ENCODE measurements at regions not wholly inside any gene's neighbourhood (a gene's known extent, or its start where the extent isn't known, plus 50 kb on each side); places are given as distances from the start of the nearest gene placed in this dataset.

DNA sequence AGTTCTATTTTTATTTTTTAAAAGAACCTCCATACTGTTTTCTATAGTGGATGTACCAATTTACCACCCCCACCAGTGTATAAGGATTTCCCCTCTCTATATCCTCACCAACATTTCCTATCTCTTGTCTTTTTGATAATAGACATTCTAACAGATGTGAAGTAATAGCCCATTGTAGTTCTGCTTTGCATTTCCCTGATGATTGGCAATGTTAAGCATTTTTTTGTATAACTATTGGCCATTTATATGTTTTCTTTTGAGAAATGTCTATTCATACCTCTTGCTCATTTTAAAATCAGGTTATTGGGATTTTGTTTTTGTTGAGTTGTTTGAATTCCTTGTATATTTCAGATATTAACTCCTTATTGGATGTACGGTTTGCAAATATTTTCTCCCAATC is 251.1 kb upstream of the HTR2C start:
- no peak for DNase-seq (ENCODE audit: low spot score)

DNA sequence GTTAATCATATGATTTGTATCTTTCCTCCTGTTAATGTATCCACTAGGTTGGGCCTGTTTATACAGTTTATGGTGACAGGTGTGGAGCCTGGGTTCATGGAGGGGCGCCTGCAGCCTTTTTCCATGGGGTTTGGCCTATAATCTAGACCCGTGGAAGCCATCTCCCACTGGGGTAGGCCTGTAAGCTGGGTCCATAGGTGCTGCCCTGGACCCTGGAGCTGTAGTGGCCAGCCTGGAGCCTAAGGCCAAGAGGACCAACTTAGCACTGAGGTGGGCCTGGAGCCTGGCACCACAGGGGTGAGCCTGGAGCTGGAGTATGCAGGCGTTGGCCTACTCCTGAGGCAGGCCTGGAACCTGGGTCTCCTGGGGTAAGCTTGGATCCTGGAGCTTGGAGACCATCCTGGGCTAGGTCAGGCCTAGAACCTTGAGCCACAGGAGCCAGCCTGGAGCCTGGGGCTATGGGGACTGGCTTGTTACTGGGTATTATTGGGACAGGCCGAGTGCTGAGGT is 249.4 kb upstream of the HTR2C start:
- DNase-seq (ENCODE audit: low spot score): no peak

GRCh38 chrX:114338870-114339269 is 245.0 kb upstream of the HTR2C start:
- peak; percentile 2 for DNase-seq (ENCODE audit: low spot score)

DNA sequence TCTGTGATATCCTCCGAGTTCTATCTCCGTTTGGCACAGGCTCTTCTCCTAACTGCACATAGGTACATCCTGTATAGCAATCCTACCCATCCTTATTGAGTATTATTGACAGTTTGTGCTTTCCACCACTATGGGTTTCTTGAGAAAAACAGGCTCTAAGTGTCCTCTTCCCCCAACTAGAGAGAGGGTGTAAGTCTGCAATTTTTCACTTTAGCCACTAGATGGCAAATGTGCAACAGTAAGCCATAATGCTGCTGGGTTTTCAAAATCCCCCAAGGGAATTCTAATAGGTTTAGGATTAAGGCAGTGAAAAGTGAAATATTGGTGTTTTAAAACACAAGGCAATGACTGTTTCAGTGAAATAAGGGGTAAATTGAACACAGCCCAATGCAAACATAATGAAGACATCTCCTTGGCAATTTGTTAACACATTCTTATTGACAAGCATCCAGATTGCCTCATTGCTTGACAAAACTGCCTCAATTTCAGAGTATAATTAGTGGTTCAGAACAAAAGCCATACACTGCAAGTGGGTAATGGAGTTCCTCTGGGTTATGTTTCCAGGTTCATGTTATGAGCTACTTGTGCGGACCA is 239.0 kb upstream of the HTR2C start:
- no peak for DNase-seq (ENCODE audit: low spot score)

DNA sequence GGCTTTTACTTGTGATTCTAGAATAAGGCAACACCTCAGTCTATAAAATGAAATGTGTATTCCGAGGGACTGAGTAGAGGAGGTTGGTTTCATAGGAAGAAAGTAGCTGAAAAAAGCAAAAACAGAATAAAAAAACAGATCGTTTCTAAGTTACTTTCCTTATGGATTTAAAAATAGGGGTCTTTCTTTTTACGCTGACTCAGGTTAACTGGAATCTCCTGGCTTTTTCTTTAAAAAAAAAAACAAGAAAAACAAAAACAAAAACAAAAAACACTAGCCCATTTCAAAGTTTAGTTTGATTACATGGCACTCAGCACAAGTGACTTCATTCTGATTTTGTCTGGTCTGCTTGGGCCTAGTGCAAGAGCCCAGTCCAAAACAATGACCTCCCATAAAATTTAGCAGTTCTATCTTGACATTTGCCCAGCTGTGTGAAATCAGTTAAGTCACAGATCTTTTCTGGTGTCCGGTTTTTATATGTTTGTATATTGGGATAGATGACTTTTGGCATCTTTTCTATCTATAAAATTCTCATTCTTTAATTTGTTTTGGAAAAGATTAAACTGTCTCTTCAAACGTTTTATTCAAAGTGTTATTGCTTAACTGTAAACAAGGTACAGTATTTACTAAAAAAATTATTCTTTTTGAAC is 222.7 kb upstream of the HTR2C start:
- DNase-seq (ENCODE audit: low spot score): no peak

- DNase-seq (ENCODE audit: low spot score): no peak
Observed at GRCh38 chrX:114363346-114363745, 220.5 kb upstream of the HTR2C start.

DNA sequence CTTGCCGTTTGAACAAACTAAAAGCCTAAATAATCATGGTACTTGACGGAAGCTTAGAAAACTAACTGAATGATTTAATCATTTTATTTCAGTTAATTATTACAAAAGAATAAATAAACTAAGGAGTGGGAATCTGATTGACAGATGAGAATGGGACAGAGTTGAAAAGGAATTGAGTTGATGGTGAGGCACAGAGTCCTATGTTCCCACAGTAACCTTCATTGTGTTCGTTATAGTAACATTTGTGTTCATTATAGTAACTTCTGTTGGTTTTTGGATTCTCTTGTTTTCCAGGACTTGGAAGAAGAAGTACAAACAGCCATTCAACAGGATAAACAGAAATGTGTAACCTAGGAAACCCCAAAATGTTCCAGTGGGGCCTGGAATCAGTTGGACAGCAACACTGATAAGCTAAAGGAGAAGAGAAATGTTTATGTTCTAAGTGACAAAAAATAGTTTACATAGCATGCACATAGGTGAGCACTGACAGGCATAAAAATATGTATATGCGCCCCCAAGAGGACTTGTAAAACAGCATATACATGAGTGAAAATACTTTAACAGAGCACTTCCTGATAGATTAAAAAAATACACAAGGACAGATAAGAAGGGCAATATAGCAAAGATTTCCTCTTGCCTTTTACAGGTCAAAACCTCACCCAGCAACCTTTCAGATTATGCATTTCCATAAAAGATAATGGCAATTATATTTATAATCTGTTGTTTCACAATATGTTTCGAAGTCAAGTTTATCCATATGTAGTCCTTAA is 218.6 kb upstream of the HTR2C start:
- DNase-seq (ENCODE audit: low spot score): no peak

DNA sequence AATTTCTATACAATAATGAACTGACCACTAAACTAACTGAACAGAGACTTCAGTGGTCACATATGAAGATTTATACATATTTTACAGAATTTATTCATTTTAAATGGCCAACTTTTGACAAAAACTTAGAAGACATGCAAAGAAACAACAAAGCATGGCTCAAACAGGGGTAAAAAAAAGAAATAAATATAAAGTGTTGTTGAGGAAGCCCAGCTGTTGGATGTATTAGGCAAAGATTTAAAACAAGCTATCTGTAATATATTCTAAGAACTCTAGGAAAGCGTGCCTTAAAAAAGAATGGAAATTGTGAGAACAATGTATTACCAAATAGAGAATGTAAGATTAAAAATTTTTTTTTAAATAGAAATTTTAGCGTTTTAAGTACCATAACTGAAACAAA is 210.9 kb upstream of the HTR2C start:
- no peak for DNase-seq (ENCODE audit: low spot score)

GRCh38 chrX:114390251-114390796 is 193.6 kb upstream of the HTR2C start:
- no peak for DNase-seq (ENCODE audit: low spot score)

Data from hematopoietic multipotent progenitor cell treated with erythropoietin and hydrocortisone succinate and interleukin-3 and kit ligand, for 15 days (in vitro differentiated cells).